ENCODE measurements at regions not wholly inside any gene's neighbourhood (a gene's known extent, or its start where the extent isn't known, plus 50 kb on each side); places are given as distances from the start of the nearest gene placed in this dataset.

DNA sequence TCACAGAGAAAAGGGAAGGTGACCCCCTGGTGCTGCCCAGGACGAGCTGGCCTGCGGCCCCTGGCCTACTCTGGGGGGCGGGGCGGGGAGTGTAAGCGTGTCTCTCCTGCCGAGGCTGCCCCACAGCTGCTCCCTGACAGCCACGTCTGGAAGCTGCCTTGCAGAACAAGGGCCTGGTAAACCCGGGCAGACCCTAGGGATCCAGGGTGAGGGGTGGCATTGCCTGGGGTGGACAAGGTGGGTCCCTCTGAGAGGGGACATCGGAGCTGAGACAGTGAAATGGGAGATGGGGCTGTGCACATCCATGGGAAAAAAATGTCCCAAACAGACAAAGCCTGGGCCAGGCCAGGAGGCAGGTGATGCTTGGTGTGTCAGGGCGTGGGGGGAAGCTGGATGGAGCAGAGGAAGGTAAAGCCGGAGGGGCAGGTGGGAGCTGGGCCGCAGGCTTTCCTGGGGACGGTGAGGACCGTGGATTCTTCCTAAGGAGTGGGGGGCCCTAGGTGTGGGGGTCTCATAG lies 66.0 kb upstream of the HDAC4 start:
- Histone ChIP-seq H3K36me3 (no peaks in the 10 kb centered on the region), H3K9me3 (no peaks in the 10 kb centered on the region), H3K4me3 (no peak overlapping the region), H3K27ac (no peak overlapping the region), H3K27me3 (no peaks in the 10 kb centered on the region), H3K4me1 (no peaks in the 10 kb centered on the region)
- TF ChIP-seq, protein P1, sequence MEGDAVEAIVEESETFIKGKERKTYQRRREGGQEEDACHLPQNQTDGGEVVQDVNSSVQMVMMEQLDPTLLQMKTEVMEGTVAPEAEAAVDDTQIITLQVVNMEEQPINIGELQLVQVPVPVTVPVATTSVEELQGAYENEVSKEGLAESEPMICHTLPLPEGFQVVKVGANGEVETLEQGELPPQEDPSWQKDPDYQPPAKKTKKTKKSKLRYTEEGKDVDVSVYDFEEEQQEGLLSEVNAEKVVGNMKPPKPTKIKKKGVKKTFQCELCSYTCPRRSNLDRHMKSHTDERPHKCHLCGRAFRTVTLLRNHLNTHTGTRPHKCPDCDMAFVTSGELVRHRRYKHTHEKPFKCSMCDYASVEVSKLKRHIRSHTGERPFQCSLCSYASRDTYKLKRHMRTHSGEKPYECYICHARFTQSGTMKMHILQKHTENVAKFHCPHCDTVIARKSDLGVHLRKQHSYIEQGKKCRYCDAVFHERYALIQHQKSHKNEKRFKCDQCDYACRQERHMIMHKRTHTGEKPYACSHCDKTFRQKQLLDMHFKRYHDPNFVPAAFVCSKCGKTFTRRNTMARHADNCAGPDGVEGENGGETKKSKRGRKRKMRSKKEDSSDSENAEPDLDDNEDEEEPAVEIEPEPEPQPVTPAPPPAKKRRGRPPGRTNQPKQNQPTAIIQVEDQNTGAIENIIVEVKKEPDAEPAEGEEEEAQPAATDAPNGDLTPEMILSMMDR (IDR thresholded peaks at IDR 0.05), result no peak
- 72 to 79% methylated on average over 14 of the region's 14 CpGs for WGBS, 2 donors
- DNase-seq (no peak), FAIRE-seq (no peak), ATAC-seq (no peak)
- intact Hi-C loops (cut with DNase I), result no loop called here

DNA sequence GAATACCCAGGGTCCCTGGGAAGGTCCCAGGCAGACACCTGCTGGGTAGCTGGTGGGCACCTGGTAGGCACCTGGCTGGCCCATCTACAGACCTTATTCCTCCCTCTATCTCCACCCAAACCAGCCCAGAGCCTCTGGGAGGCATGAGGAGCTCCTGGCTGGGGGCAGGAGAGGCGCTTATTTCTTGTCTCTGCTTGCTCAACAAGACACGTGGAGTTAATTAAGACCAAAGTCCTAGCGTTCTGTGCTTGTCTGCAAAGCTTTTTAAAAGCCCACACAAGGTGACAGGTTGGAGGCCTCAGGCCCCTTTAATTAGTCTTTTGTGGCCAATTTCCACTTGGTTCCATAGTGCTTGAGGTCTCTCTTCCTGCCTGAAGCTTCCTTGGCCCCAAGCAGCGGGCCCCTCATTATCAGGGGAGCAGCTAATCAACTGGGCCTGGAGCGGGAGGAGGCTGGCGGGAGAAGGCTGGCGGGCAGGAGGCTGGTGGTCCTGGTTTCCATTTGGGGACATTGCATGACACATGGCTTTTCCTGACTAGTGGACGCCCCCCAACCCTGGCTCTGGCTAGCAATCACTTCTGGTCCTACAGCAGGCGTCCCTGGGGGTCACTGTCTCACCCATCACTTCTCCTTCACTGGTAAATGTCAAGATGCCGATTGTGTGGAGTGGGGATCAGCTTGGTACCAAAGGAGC lies 65.4 kb upstream of the HDAC4 start:
- H3K27me3 ChIP-seq, result no peaks in the 10 kb centered on the region
- no peaks in the 10 kb centered on the region for H3K9me3 ChIP-seq
- H3K36me3 ChIP-seq, result no peaks in the 10 kb centered on the region
- TF ChIP-seq, protein P1 (IDR thresholded peaks at IDR 0.05), result no peak
- peak overlapping the region in 1 of 4 donors; percentile 25 for H3K27ac ChIP-seq
- FAIRE-seq, result no peak
- no peak for ATAC-seq
- H3K4me1 ChIP-seq, result no peaks in the 10 kb centered on the region
- no peak overlapping the region for H3K4me3 ChIP-seq
- WGBS, 2 donors, result 75 to 79% methylated on average over 10 of the region's 10 CpGs
- DNase-seq, result no peak
- intact Hi-C loops (cut with DNase I), result no loop called here

DNA sequence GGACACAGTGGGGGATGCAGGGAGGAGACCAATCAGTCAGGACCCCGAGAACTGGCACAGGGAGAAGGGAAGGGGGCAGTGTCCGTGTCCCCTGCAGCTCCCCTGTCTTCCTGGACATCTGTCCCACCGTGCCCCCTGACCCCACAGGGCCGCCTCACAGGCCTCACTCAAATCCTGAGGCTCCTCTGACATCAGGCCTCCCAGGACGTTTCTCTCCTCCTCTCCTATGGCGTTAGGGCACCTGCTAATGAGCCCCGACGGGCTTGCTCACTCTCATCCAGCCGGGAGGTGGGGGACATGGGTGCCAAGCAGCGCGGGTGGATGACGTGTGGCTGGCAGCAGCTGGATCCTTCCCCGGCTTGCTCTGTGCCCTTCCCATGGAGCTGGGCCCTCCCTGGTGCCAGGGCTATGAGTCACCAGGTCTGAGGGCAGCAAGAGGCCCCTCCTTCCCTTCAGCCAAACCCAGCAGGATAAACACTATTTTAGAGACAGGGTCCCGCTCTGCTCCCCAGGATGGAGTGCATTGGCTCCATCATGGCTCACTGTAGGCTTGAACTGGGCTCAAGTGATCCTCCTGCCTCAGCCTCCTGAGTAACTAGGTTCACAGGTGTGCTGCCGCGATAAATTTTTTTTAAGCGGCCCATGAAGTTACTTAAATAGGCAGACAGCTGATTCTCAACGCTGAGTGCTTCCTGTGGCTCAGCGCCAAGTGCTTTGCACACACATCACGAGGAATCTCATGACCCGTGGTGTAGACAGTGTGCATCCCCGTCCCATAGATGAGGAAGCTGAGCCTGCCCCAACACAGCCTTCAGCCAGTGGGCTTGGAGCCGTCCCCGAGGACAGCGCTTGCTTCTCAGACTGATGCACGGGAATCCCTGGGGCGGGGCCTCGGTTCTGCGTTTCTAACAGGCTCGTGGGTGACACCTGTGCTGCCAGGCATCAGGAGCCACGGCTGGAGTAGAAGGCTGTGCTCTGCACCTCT lies 64.5 kb upstream of the HDAC4 start:
- 57 to 70% methylated on average over 31 of the region's 31 CpGs for WGBS, 2 donors

DNA sequence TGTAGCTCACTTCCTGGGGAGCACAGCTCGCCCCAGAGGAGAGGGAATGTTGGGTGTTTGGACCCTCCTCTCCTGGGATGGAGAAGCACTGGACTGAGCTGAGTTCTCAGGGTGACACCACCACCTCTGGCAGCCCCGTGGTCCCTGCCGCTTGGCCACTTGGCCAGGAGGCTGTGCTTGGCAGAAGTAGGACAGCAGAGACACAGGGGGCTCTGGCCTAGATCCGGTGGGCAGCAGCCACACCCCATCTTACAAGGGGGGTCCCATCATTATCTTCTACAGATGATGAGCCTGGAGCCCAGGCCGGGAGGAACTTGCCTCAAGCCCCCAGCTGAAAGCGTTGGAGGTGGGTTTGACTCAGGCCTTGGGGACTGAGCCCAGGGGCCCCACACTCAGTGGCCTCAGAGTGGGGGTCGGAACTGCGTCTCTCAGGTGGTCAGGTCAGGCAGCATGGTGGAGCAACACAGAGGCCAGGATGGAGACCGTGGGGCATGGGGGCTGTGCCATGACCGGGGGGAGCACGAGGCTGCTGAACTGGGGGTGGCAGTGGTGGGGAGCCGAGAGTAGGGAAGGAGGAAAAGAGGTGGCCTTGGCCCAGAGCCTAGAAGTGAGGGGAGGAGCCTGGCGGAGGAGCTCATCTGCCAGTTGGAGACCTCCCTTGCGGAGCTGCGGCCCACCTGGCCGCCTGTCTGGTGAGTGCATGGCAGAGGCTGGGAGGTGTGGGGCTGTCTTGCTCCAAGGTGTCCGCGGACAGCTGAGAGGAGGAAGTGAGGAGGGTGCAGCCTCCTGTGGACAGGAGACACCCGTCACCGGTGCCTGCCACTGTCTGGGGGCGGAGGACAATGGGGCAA lies 63.6 kb upstream of the HDAC4 start:
- H3K27me3 ChIP-seq, result no peaks in the 10 kb centered on the region
- peak overlapping the region in 1 of 4 donors; percentile 27 for H3K27ac ChIP-seq
- intact Hi-C loops (cut with DNase I), result no loop called here
- WGBS, 2 donors, result 70 to 77% methylated on average over 21 of the region's 21 CpGs
- H3K4me1 ChIP-seq, result no peaks in the 10 kb centered on the region
- TF ChIP-seq, protein P1 (IDR thresholded peaks at IDR 0.05), result no peak
- H3K9me3 ChIP-seq, result no peaks in the 10 kb centered on the region
- peak in 1 of 6 donors; percentile 15 for DNase-seq
- no peak for ATAC-seq
- no peak for FAIRE-seq
- no peak overlapping the region for H3K4me3 ChIP-seq
- H3K36me3 ChIP-seq, result no peaks in the 10 kb centered on the region

More for the DNA sequence above, 64.5 kb upstream of the HDAC4 start:
- TF ChIP-seq, protein P1 (IDR thresholded peaks at IDR 0.05), result no peak
- Histone ChIP-seq H3K9me3 (no peaks in the 10 kb centered on the region), H3K27ac (peak overlapping the region in 1 of 4 donors; percentile 27), H3K36me3 (no peaks in the 10 kb centered on the region), H3K4me1 (no peaks in the 10 kb centered on the region), H3K4me3 (no peak overlapping the region), H3K27me3 (no peaks in the 10 kb centered on the region)
- ATAC-seq (peak; percentile 35 to 84 (median 80)), FAIRE-seq (no peak), DNase-seq (peak in 3 of 6 donors; percentile 57 to 80 (median 63))
- intact Hi-C loops (cut with DNase I), result no loop called here

Measured in pancreas (tissue), 10 donors.